ENCODE measurements at regions not wholly inside any gene's neighbourhood (a gene's known extent, or its start where the extent isn't known, plus 50 kb on each side); places are given as distances from the start of the nearest gene placed in this dataset.

GRCh38 chr2:52955079-52955478, 812.5 kb upstream of the CHAC2 start:
- TF ChIP-seq CTCF (IDR thresholded peaks at IDR 0.05 in 4 of 5, conservative IDR thresholded peaks at IDR 0.05 in 1 of 5) (no peak), POLR2A (IDR thresholded peaks at IDR 0.05) (no peak)

Data from gastrocnemius medialis (tissue), 4 donors.